A549 (cell line): ENCODE measurements at regions not wholly inside any gene's neighbourhood (a gene's known extent, or its start where the extent isn't known, plus 50 kb on each side); places are given as distances from the start of the nearest gene placed in this dataset.

Experiments used
- PHF8 ChIP-seq: fragments of 200-600 bp; sonication (generic); IDR thresholded peaks from 2 replicates; pipeline ENCODE4 v1.6.1; 2016; ENCODE audit warnings: low read depth, mild to moderate bottlenecking, antibody characterized with exemption, moderate library complexity, borderline replicate concordance
- POLR2A ChIP-seq: IDR thresholded peaks from 2 replicates; pipeline ENCODE4 v1.6.1; 2012; ENCODE audit warnings: mild to moderate bottlenecking, low read length
- RAD21 ChIP-seq, 2 experiments: fragments of >200 bp in 1 of 2; sonication (Bioruptor Twin) in 1 of 2; formaldehyde crosslinking in 1 of 2; IDR thresholded peaks in 1 of 2; conservative IDR thresholded peaks in 1 of 2; 2 replicates in 1 of 2; 3 replicates in 1 of 2; pipeline ENCODE4 v1.6.1; 2012 to 2018; ENCODE audit warnings: inconsistent platforms in 1 of 2
- RCOR1 ChIP-seq: fragments of 150-350 bp; IDR thresholded peaks from 2 replicates; pipeline ENCODE4 v1.6.1; 2014; ENCODE audit warnings: antibody characterized with exemption, low read length, low read depth
- SMC3 ChIP-seq: fragments of >200 bp; sonication (Bioruptor Twin); formaldehyde crosslinking; IDR thresholded peaks from 3 replicates; pipeline ENCODE4 v1.6.1; 2018; ENCODE audit warnings: inconsistent platforms
- TF ChIP-seq, protein P1 (sequence below): fragments of >200 bp; sonication (Bioruptor Twin); formaldehyde crosslinking; IDR thresholded peaks from 3 replicates; pipeline ENCODE4 v1.5.1; 2016
- TF ChIP-seq, protein P2 (sequence below): fragments of 450-650 bp; IDR thresholded peaks from 2 replicates; pipeline ENCODE4 v1.6.1; 2014; ENCODE audit warnings: antibody characterized with exemption
- TF ChIP-seq, protein P3 (sequence below): fragments of 150-350 bp; IDR thresholded peaks from 2 replicates; pipeline ENCODE4 v1.6.1; 2014; ENCODE audit warnings: low read depth, mild to moderate bottlenecking, low read length

DNA sequence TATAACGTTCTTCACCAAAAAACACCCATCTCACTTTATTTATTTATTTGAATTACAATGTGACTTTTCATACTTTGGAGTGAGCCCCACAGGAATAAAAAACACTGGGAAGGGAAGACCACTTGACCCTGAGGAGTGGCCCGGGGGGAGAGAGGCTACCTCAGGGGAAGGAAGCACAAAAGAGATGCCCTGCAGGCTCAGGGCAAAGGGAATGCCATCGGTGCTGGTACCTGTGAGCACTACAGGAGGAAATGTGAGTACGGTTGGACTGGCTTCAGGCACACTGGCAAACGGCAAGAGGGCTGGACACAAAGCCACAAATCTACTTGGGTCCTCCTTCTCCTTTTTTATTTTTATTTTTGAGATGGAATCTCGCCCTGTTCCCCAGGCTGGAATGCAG is 363.9 kb upstream of the KLF4 start:
- TF ChIP-seq SMC3 (no peak), RAD21 (conservative IDR thresholded peaks at IDR 0.05 in 1 of 2, IDR thresholded peaks at IDR 0.05 in 1 of 2) (no peak), POLR2A (no peak), PHF8 (no peak), RCOR1 (no peak)
- TF ChIP-seq, protein P1, sequence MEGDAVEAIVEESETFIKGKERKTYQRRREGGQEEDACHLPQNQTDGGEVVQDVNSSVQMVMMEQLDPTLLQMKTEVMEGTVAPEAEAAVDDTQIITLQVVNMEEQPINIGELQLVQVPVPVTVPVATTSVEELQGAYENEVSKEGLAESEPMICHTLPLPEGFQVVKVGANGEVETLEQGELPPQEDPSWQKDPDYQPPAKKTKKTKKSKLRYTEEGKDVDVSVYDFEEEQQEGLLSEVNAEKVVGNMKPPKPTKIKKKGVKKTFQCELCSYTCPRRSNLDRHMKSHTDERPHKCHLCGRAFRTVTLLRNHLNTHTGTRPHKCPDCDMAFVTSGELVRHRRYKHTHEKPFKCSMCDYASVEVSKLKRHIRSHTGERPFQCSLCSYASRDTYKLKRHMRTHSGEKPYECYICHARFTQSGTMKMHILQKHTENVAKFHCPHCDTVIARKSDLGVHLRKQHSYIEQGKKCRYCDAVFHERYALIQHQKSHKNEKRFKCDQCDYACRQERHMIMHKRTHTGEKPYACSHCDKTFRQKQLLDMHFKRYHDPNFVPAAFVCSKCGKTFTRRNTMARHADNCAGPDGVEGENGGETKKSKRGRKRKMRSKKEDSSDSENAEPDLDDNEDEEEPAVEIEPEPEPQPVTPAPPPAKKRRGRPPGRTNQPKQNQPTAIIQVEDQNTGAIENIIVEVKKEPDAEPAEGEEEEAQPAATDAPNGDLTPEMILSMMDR: no peak
- TF ChIP-seq, protein P2, sequence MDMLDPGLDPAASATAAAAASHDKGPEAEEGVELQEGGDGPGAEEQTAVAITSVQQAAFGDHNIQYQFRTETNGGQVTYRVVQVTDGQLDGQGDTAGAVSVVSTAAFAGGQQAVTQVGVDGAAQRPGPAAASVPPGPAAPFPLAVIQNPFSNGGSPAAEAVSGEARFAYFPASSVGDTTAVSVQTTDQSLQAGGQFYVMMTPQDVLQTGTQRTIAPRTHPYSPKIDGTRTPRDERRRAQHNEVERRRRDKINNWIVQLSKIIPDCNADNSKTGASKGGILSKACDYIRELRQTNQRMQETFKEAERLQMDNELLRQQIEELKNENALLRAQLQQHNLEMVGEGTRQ: no peak
- TF ChIP-seq, protein P3, sequence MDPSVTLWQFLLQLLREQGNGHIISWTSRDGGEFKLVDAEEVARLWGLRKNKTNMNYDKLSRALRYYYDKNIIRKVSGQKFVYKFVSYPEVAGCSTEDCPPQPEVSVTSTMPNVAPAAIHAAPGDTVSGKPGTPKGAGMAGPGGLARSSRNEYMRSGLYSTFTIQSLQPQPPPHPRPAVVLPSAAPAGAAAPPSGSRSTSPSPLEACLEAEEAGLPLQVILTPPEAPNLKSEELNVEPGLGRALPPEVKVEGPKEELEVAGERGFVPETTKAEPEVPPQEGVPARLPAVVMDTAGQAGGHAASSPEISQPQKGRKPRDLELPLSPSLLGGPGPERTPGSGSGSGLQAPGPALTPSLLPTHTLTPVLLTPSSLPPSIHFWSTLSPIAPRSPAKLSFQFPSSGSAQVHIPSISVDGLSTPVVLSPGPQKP: no peak
